GM21786 (cell line): ENCODE measurements at regions not wholly inside any gene's neighbourhood (a gene's known extent, or its start where the extent isn't known, plus 50 kb on each side); places are given as distances from the start of the nearest gene placed in this dataset.

ENCODE experiments used
- ATAC-seq: cut with Tn5 transposase; IDR thresholded peaks from one replicate; pipeline ENCODE4 v1.9.1; 2021; ENCODE audit not compliant: unreplicated experiment

- ATAC-seq, result no peak
Observed at GRCh38 chr7:41193738-41194282, 509.1 kb downstream of the INHBA start.

- ATAC-seq, result no peak
Observed at GRCh38 chr7:41190581-41190980, 512.3 kb downstream of the INHBA start.

- ATAC-seq, result no peak
Observed at GRCh38 chr7:41189866-41190265, 513.0 kb downstream of the INHBA start.

GRCh38 chr7:41188163-41189130 is 514.4 kb downstream of the INHBA start:
- ATAC-seq, result no peak

- ATAC-seq, result no peak
Observed at GRCh38 chr7:41187322-41187721, 515.6 kb downstream of the INHBA start.

- no peak for ATAC-seq
Observed at GRCh38 chr7:41185851-41186250, 517.0 kb downstream of the INHBA start.

GRCh38 chr7:41183741-41184140 is 519.1 kb downstream of the INHBA start:
- ATAC-seq, result no peak

- ATAC-seq, result no peak
Observed at GRCh38 chr7:41182782-41183181, 520.1 kb downstream of the INHBA start.

- no peak for ATAC-seq
Observed at GRCh38 chr7:41175435-41175834, 527.5 kb downstream of the INHBA start.

GRCh38 chr7:41174521-41174920 is 528.4 kb downstream of the INHBA start:
- ATAC-seq, result no peak

GRCh38 chr7:41170466-41170865 is 532.4 kb downstream of the INHBA start:
- ATAC-seq, result no peak

- ATAC-seq, result no peak
Observed at GRCh38 chr7:41169317-41169716, 533.6 kb downstream of the INHBA start.

GRCh38 chr7:41167836-41168235 is 535.1 kb downstream of the INHBA start:
- no peak for ATAC-seq

- ATAC-seq, result no peak
Observed at GRCh38 chr7:41164440-41164839, 538.5 kb downstream of the INHBA start.

GRCh38 chr7:41163991-41164390 is 538.9 kb downstream of the INHBA start:
- ATAC-seq, result no peak

- ATAC-seq, result no peak
Observed at GRCh38 chr7:41162612-41163011, 540.3 kb downstream of the INHBA start.

GRCh38 chr7:41161041-41161587 is 541.8 kb downstream of the INHBA start:
- no peak for ATAC-seq

GRCh38 chr7:41156268-41156667 is 546.6 kb downstream of the INHBA start:
- no peak for ATAC-seq

- no peak for ATAC-seq
Observed at GRCh38 chr7:41153268-41153667, 549.6 kb downstream of the INHBA start.

- no peak for ATAC-seq
Observed at GRCh38 chr7:41152179-41152678, 550.7 kb downstream of the INHBA start.

GRCh38 chr7:41149576-41149975 is 553.3 kb downstream of the INHBA start:
- no peak for ATAC-seq

- ATAC-seq, result no peak
Observed at GRCh38 chr7:41148521-41148951, 554.4 kb downstream of the INHBA start.
